Endothelial cell of umbilical vein (primary cell): ENCODE measurements at regions not wholly inside any gene's neighbourhood (a gene's known extent, or its start where the extent isn't known, plus 50 kb on each side); places are given as distances from the start of the nearest gene placed in this dataset.

Experiments used
- BruUV-seq: library from RNA; stranded (reverse); fragments of 400-500 nt; replicated peaks from 2 replicates; lab custom pipeline; 2021; lab: Mats Ljungman, UMichigan
- CTCF ChIA-PET: fragments of 300-600, 350-600 bp; sonication (Branson Sonifier 250); formaldehyde crosslinking; loops from one replicate; lab custom pipeline; 2021; ENCODE audit warnings: antibody characterized with exemption, inconsistent platforms; lab: Charles Lee
- POLR2A ChIA-PET: fragments of 300-600, 350-600 bp; sonication (Branson Sonifier 250); formaldehyde crosslinking; loops from one replicate; lab custom pipeline; 2021; ENCODE audit warnings: antibody characterized with exemption, inconsistent platforms; lab: Charles Lee
- DNase-seq: peaks from one replicate; pipeline ENCODE4 v3.0.0-alpha.2; 2011; ENCODE audit warnings: low read depth, low spot score
- FAIRE-seq: peaks from 2 replicates; lab custom pipeline; 2011; peaks lifted over from hg19 to GRCh38; lab: Jason Lieb, UNC
- H2AFZ ChIP-seq: 2 replicates; pipeline ENCODE4 v1.6.0; 2012; ENCODE audit warnings: low read depth, low read length, control low read depth, inconsistent platforms
- H3K27ac ChIP-seq: 2 replicates; pipeline ENCODE4 v1.5.1; 2011; ENCODE audit warnings: low read depth, mild to moderate bottlenecking, control low read depth, low read length, moderate library complexity; ENCODE audit not compliant: insufficient read depth
- H3K27me3 ChIP-seq, 2 experiments: 2 replicates each; pipeline versions ENCODE4 v1.6.0 to v1.6.1; 2011; ENCODE audit warnings: low read length in 2 of 2, mixed read lengths in 1 of 2; ENCODE audit not compliant: control insufficient read depth in 2 of 2, insufficient read depth in 2 of 2
- H3K36me3 ChIP-seq, 2 experiments: 2 replicates in 1 of 2; 3 replicates in 1 of 2; pipeline ENCODE4 v1.5.1; 2011; ENCODE audit warnings: low read length in 2 of 2, mild to moderate bottlenecking in 1 of 2, moderate library complexity in 1 of 2; ENCODE audit not compliant: control insufficient read depth in 2 of 2, insufficient read depth in 2 of 2; ENCODE audit errors: extremely low read depth in 1 of 2
- H3K4me1 ChIP-seq: 3 replicates; pipeline ENCODE4 v1.5.1; 2011; ENCODE audit warnings: mild to moderate bottlenecking, low read length; ENCODE audit not compliant: control insufficient read depth, insufficient read depth; ENCODE audit errors: extremely low read depth
- H3K4me2 ChIP-seq: 2 replicates; pipeline ENCODE4 v1.6.1; 2011; ENCODE audit warnings: low read length, control low read depth, mixed read lengths; ENCODE audit not compliant: insufficient read depth
- H3K4me3 ChIP-seq, 3 experiments: fragments of 200-600 bp in 1 of 3; sonication (generic), shearing (Covaris generic) in 1 of 3; replicated peaks in 1 of 3; 2 replicates each; pipeline ENCODE4 v1.5.1; 2011 to 2016; ENCODE audit warnings: control low read depth in 3 of 3, low read length in 3 of 3, mild to moderate bottlenecking in 2 of 3, inconsistent platforms in 1 of 3, low read depth in 1 of 3, moderate library complexity in 1 of 3; ENCODE audit not compliant: insufficient read depth in 1 of 3
- H3K79me2 ChIP-seq: 2 replicates; pipeline ENCODE4 v1.6.0; 2012; ENCODE audit warnings: low read length, inconsistent platforms; ENCODE audit not compliant: control insufficient read depth, insufficient read depth
- H3K9ac ChIP-seq: replicated peaks from 2 replicates; pipeline ENCODE3; 2011; ENCODE audit warnings: low read length, control low read depth; ENCODE audit not compliant: insufficient read depth; ENCODE audit errors: extremely low read depth
- H3K9me1 ChIP-seq: replicated peaks from 3 replicates; pipeline ENCODE4 v1.6.0; 2011; ENCODE audit warnings: mild to moderate bottlenecking, low read length; ENCODE audit not compliant: control insufficient read depth, insufficient read depth; ENCODE audit errors: extremely low read depth
- H3K9me3 ChIP-seq: replicated peaks from 2 replicates; pipeline ENCODE4 v1.5.1; 2012; ENCODE audit warnings: low read length, inconsistent platforms; ENCODE audit not compliant: control insufficient read depth, insufficient read depth
- H4K20me1 ChIP-seq: replicated peaks from 2 replicates; pipeline ENCODE3; 2011; ENCODE audit warnings: mild to moderate bottlenecking, low read length; ENCODE audit not compliant: control insufficient read depth, insufficient read depth; ENCODE audit errors: extremely low read depth
- CTCF ChIP-seq, 2 donors: IDR thresholded peaks; 1 replicate in 1 of 2; 2 replicates in 1 of 2; pipeline ENCODE4 v1.5.1; 2011; ENCODE audit warnings: low read length in 2 of 2, mild to moderate bottlenecking in 2 of 2, moderate library complexity in 2 of 2, control low read depth in 1 of 2, inconsistent platforms in 1 of 2, low read depth in 1 of 2; ENCODE audit not compliant: insufficient read depth in 1 of 2; ENCODE audit errors: extremely low read depth in 1 of 2
- FOS ChIP-seq: IDR thresholded peaks from 2 replicates; pipeline ENCODE4 v1.6.1; 2011; ENCODE audit warnings: mild to moderate bottlenecking, low read length, moderate library complexity, borderline replicate concordance; ENCODE audit not compliant: insufficient read depth
- JUN ChIP-seq: IDR thresholded peaks from 2 replicates; pipeline ENCODE4 v1.6.1; 2011; ENCODE audit warnings: borderline replicate concordance, low read depth; ENCODE audit not compliant: insufficient read length, insufficient read depth
- POLR2A ChIP-seq: IDR thresholded peaks from 2 replicates; pipeline ENCODE4 v1.6.1; 2012; ENCODE audit warnings: low read depth, mild to moderate bottlenecking, control low read depth, low read length
- POLR2AphosphoS5 ChIP-seq: IDR thresholded peaks from 2 replicates; pipeline ENCODE4 v1.6.1; 2012; ENCODE audit warnings: low read depth, mild to moderate bottlenecking, control low read depth, low read length, moderate library complexity; ENCODE audit not compliant: insufficient read depth
- dilution Hi-C: fragments of 300-500 bp; cut with MboI; formaldehyde crosslinking; loops from one replicate; pipeline ENCODE4 v1.15.0; 2019; ENCODE audit warnings: low sequenced_read_pairs; ENCODE audit not compliant: extremely low pct_ligation_motif_present
- intact Hi-C: fragments of 100-400 bp; cut with micrococcal nuclease; formaldehyde crosslinking; loops from one replicate; pipeline ENCODE4 v1.10.0; 2022
- TF ChIP-seq, protein P1 (sequence below): IDR thresholded peaks from 2 replicates; pipeline ENCODE4 v1.6.1; 2011; ENCODE audit not compliant: insufficient read depth, insufficient read length

- POLR2A ChIA-PET = no interaction called here
- no TSS peak for BruUV-seq
- CTCF ChIA-PET = interaction anchor here (0.6 kb wide), 1 partner anchor 10 kb away, joined by 3 read pairs; no protein-coding TSS in a partner anchor
- TF ChIP-seq POLR2AphosphoS5 (no peak), CTCF (IDR thresholded peaks at IDR 0.05; ENCODE audit: extremely low read depth in 1 of 2, insufficient read depth in 1 of 2, low read depth in 1 of 2, low read length in 2 of 2) (no peak), FOS (no peak), POLR2A (no peak), JUN (no peak)
- TF ChIP-seq, protein P1, sequence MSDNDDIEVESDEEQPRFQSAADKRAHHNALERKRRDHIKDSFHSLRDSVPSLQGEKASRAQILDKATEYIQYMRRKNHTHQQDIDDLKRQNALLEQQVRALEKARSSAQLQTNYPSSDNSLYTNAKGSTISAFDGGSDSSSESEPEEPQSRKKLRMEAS = no peak
- no peak for DNase-seq
- no peaks in the 10 kb centered on the region for H3K79me2 ChIP-seq
- dilution Hi-C loops = no loop called here
- H3K9me1 ChIP-seq = peaks cover 3% of the 10 kb centered on the region
- H3K36me3 ChIP-seq = no peaks in the 10 kb centered on the region
- H3K9me3 ChIP-seq = no peaks in the 10 kb centered on the region
- FAIRE-seq = no peak
- H3K4me1 ChIP-seq = peaks cover 4% of the 10 kb centered on the region
- H4K20me1 ChIP-seq = no peaks in the 10 kb centered on the region
- H3K4me2 ChIP-seq = no peak overlapping the region
- H2AFZ ChIP-seq = no peak overlapping the region
- H3K27me3 ChIP-seq = no peaks in the 10 kb centered on the region
- no peak overlapping the region for H3K27ac ChIP-seq
- intact Hi-C loops = no loop called here
- H3K4me3 ChIP-seq = no peak overlapping the region
- no peak overlapping the region for H3K9ac ChIP-seq
Measured at GRCh38 chr10:78292250-78292981, 258.8 kb downstream of the RPS24 start.
